HG03520 (cell line): ENCODE measurements at regions not wholly inside any gene's neighbourhood (a gene's known extent, or its start where the extent isn't known, plus 50 kb on each side); places are given as distances from the start of the nearest gene placed in this dataset.

Experiments used
- ATAC-seq: cut with Tn5 transposase; IDR thresholded peaks from one replicate; pipeline ENCODE4 v1.9.1; 2021; ENCODE audit warnings: mild to moderate bottlenecking, moderate library complexity; ENCODE audit not compliant: unreplicated experiment

DNA sequence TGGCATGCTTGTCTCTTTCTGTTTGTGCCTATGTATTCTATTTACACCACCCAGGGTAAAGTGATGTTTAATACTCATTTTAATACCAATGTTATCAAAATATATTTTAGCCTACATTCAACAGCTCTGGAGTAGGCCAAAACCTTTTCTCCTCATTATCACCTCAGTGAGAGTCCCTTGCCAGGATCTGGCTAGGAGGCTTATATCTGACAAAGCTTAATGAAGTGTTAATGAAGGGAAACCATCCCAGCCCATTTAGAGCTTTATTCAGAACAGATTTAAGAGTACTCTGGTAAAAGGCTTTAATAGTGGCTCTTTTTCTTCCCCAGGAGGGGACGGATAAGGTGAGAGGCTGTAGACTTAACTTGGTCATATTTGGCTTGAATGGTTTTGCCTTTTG is 137.6 kb downstream of the GRIN2B start:
- ATAC-seq, result no peak

DNA sequence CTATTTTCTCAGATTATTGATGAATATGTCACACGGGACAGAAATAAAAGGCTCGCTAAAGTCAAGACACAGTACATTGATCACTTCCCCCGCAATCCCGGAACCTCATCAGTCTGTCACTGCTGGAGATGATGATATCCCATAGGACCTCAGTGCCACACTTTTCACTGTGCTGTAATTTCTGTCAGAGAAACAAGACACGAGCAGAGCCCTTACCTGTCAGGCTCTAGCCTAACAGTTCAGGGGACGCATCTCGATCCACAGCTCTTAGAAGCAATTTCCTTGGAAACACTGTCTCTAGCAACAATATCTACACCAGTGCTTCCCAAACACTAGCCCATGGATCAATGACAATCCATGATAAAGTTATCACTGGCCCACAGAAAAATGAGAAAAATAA is 140.0 kb downstream of the GRIN2B start:
- ATAC-seq, result no peak

DNA sequence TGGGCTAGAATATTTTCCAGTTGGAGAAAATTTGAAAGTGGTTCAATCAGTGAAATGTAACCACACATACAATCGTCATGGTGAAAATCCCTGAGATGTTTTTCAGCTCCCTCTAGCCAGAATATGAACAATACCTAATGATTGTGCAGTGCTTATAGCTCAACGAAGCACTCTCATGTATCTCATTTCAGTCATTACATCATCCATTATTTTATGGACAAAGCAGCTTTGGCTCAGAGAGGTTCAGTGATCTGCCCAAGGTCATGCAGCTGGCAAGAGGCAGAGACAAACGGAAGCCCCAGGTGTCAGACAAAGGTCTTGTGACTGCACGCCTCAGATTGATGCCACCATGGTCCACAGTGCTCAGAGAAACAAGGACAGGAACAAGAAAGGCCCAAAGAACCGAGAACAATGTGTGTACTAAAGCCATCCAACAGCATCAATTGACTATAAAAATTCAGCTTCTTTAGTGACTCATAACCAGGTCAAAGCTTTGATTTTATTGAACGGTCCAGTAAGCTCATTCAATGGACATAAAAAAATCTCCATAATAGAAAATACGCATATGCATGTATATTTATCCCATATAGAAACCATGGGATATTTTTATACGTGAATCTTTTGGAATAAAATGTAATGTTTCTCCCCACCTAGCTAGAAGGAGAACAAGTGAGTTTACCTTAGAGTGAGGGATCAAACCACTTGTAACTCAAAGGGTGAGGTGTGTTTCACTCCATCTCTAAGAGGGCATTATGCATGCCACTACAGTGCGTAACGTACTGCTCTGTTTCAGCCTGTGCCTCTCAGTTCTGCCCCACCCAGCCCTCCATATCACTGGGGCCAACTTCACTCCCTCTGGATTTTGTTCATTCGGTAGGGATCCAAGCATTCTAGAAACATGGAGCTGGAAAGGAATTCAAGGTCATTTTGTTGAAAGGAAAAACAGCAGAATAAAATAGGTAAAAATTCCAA is 141.8 kb downstream of the GRIN2B start:
- ATAC-seq, result no peak

DNA sequence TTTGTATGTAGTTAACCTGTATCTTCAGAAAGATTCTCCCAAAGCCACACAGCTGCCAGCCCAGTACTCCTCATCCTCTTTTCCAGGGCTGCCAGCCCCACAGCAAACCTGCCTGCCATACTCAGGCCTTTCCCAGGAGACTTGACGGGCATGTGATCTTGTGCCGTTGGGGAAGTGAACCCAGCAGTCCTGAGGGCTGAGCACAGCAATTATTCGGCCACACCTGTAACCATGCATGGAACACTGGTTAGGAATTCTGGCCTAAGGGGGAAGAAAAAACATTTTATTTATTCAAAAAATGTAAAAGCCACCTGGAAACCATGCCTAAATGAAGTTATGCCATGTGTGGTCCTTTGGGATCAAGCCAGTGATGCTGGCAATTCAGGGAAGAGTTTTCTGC is 145.3 kb downstream of the GRIN2B start:
- ATAC-seq, result no peak

DNA sequence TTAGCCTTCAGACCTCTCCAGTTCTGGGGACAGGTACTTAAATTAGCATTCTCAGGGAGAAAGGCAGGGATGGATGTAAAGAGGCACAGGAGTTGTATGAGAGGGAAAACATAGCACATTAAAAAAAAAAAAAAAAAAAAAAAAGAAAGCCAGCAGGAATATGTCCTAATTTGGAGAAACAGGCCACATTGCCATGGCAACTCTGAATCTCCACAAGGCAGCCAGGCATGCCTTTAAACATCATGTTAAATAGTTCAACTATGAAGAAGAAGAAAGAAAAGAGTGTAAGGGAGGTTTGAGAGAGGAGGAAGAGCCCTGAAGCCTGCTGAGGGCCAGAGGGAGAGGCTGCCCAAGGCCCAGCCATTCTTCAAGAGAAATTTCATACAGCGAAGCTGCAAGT is 145.8 kb downstream of the GRIN2B start:
- no peak for ATAC-seq

DNA sequence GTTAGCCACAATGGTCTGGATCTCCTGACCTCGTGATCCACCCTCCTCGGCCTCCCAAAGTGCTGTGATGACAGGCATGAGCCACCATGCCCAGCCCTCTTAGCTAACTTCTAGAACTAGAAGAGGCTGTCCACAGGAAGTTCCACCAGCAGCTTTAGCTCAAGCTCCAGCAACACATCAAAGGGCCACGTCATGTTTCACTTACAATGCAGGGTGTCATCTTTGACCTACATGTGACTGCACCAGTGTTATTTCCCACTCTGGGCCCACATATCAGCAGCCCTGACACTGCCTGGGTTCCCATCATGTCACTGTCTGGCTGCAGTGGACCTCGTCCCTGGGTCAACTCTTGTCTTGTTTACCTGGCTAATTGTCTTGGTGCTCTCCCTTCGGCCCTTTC is 147.2 kb downstream of the GRIN2B start:
- no peak for ATAC-seq

DNA sequence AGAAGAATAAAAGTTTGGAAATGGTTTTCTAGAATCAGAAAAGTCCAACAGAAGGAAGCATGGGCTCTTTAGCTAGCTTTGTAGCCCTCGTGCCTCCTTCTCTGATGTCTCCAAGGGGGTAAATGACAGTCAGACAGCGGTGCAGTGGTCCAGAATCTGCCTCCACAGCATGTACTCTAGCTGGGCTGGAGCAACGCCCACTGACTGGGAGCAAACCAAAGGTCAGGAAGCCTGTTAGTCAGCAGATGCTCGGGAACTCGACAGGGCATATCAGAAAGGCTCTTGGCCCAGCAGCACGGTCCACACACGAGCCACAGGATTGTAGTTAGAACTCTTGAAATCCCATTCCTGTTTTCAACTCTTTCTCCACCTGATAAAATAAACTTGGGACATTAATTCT is 164.3 kb downstream of the GRIN2B start:
- no peak for ATAC-seq

DNA sequence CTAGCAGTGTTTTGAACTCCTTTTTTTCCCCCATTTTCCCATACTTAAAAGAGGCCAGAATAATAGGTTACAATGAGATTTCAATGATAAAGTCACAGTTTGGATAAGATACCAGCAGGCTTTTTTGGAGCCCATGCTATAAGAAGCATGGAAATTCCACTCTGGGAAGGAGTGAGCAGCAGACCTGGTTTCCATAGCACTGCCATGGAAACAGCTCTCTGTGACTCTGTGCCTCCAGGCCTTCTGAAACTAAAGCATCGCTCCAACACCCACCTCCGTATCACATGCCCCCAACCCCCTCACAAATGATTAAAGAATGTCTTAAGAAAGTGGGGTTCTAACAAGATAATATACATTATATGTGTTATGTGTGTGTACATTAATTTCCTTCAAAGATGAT is 165.0 kb downstream of the GRIN2B start:
- no peak for ATAC-seq

DNA sequence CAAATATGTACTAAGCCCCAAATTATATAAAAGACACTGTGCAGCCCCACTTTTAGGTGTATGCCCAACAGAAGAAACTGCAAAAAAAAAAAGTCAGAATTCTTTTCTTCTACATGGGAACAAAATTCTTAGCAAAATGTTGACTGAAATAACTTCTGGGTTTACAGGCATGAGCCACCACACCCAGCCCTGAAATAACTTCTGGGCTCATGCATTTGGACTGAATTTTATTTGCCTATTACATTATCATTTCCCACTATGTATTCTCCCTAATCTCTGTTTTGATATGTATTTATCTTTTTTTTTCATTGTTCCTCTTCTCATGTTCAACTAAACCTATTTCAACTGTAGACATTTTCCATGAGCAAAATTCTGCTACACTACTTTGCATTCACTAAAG is 169.2 kb downstream of the GRIN2B start:
- ATAC-seq, result no peak

DNA sequence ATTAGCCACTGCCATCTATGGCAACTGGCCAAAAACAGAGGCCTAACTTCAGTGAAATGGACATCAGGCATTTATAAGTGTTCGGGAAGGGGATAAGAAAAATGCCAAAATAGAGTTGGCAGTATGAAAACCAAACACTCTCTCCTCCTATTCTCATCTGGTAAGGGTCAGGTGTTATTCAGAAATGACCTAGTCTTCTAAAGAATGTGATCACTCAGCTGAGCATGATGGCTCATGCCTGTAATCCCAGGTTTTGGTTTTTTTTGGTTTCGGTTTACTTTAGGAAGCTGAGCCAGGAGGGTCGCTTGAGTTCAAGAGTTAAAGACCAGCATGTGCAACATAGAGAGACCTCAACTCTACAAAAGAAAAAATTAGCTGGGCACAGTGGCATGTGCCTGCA is 170.3 kb downstream of the GRIN2B start:
- no peak for ATAC-seq

DNA sequence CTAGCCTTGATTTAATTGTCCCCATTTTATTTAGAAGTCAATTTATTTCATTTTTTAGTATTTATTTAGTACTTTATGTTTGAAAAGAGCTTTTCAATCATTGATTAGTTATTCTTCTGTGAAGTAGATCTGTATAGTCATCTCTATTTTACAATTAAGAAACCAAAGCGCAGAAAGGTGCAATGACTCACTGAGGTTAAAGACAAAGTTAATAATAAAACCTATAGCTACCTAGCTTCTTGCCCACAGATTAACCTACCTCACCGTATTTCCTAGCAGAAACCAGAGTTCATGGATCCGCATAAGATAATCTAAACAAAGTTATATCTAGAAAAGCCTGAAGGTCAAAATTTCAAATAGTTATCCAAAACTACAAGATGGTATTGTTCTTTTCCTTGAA is 176.4 kb downstream of the GRIN2B start:
- no peak for ATAC-seq

DNA sequence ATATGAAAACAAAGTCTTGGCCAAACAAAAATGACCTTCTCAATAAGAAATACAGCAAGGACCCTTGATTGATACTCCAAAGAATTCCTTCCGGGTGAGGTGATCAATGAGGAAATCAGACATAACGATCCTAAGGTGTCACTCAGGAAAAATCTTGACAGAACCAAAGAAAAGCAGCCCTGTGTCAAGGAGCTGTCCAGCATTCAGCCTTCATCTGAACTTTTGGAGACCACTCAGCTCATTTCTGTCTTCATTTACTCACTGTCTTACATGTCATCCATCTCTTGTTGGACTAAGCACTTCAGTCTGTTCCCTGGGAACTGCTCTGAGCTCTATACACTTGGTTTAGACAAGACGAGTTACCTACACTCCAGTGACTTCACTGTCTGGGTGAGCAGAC is 179.9 kb downstream of the GRIN2B start:
- no peak for ATAC-seq

DNA sequence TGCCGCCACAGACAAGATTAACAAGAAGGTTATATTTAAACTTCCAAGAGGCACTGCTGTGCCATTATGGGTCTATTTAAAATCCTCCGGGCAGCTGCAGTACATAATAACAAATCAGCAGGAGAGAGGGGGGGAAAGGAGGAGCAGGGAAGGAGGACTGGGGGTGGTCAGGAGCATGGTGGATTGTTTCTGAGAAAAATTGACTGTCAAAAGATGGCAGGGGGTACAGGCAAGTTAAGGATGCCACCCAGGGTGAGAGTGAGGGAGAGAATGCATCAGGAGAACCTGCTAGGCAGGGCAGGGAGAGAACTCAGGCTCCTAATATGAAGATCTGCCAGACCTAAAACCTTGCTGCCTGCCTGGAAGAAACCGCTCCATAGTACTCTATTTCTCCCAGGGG is 181.8 kb downstream of the GRIN2B start:
- no peak for ATAC-seq

DNA sequence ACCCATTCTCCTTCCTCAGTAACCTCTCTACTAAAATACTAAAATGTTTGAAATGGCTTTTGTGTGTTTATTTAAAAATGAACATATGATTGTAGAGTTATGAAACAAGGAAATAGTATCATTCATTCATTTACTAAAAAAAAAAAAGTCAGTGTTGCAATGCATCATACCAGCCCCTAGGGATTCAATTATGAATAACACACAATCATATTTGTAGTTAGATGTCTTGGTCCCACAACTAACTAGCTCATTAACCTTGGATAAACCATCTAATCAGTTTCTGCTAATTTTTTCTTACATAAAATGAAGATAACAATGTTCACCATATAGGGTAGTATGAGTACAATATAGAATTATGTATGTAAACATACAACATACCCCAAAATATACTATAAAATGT is 183.2 kb downstream of the GRIN2B start:
- ATAC-seq, result no peak

DNA sequence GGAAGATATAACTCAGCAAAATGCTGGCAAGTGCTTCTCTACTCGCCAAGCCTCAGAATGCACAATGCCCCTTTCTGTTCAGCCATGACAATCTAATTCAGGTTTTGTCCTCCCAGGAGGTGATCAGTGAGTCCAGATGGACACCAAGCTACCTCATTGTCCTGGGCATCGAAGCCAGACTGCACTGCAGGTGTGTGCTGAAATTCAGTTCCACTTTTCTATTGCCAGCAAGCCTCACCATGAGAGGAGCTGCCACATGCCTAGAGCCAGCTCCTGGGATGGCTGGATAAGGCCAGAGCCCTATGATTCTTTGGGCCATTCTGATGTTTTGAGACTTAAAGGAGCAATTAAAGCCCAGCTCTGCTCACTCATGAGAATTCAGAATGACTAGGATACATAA is 186.7 kb downstream of the GRIN2B start:
- no peak for ATAC-seq

DNA sequence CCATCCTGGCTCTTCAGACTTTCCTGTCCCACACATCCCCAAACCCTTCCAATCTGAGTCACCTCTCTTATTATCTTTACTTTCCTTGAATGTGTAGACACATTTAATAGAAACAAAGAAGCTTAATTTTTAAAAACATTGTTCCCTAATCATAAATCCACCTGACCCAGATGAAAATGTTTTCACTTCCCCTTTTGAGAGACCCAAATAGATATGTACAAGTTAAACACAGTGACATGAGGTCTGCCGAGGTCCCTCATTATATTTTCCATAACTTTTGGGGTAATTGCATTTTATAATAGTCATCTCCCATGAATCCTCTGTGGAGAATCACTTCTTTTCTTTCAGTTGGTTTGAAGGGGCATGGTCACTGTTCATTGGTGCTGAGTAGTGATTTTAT is 191.1 kb downstream of the GRIN2B start:
- ATAC-seq, result no peak

DNA sequence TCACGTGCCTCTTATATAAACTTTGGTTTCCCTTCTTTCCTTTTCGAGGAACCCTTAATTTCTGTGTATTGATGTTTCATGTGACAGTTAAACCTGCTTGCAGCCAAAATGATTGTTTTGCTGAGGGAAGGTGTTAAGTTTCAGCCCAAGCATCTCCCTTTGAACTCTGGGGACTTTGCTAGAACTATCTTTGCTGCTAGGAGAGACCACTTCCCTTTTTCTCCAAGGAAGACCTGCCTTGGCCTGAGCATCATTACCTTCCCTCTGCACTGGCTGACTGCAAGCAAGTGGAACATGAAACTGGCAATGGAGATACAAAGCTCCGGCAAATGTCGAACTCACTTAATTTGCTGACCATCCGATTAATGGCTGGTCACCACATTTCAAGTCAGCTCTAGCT is 192.8 kb downstream of the GRIN2B start:
- ATAC-seq, result no peak

DNA sequence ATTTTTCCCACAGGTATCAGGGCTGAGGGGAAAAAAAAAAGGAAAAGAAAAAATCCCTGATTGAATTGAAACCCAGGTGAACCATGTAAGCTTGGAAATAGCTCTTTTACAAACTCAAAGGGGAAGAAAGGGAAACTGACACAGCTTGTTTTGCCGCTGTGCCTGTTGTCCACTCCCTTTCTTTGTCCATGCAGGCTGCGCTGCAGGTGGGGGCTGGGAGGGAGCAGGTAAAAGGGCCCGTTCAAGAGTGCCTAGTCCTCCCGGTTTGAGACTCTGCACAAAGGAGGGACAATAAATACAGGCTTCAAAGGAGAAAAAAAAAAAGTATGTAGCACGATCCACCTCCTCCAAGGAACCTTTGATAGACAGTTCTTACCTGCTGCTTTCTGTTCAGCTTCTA is 194.8 kb downstream of the GRIN2B start:
- no peak for ATAC-seq

DNA sequence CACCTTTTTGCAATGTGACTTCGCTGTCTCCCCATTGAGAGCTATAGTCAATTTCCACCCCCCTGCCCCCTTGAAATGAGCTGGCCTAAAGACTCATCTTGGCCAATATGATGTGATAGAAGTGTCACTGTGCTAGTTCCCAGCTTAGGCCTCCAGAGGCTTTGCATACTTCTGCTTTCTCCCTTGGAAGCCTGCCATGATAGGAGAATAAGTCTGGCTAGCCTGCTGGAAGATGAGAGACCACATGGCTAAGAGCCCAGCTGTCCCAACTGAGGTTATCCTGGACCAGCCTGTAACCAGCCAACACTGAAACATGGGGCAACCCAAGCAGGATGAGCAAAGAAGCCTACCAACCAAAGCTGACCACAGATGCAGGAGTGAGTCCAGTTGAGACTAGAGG is 196.9 kb downstream of the GRIN2B start:
- no peak for ATAC-seq

DNA sequence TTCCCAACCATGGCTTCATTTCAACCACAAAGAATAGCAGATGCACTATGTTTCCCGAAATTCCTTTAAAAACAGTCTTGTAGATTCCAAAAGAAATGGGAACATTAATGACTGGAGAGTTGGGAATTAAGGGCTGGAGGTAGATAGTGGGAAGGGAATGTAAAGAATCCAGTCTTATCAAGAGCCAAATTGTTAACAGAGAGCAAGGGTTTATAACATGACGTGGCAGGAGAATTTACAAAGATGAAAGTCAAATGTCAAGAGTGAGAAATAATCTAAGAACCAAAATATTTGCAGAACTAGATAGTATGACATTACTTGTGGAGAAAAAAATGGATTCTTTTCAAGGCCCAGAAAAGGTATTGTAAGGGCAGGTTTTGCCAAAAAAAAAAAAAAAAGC is 200.9 kb downstream of the GRIN2B start:
- ATAC-seq, result no peak

DNA sequence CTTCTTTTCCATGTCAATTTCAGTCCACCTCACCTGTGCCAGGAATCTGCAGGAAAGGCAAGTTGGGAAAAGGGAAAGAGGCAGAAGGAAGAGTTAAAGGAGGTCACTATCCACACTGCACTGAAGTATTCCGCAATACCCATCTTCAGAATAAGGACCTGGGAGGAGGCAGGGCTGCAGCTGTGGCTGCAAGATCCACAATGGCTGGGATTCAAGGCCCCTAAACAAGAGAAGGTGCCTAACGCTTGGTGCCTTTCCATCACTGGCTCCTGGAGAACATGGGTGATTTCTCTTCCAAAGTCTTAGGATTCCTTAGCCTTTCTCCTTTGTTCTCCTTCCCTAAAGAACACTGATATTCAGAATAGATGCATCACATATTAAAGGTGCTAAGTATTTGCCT is 204.0 kb downstream of the GRIN2B start:
- no peak for ATAC-seq

DNA sequence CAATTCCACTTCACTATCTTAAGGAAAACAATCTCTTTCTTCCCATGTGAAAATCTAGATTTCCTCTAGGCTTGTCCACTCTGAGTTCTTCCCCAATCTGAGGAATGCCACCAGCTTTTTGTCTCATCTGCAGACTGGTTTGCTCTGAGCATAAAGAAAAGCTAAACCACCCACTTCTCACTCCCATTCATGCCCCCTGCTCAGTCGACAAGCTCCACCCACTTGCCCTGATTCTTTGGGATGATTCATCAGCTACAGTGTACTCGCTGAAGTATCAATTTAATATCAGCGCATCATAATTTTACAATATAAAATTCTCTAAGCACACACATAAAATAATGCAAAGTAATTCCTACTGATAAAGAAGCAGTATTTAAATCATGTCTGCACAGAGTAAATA is 209.1 kb downstream of the GRIN2B start:
- no peak for ATAC-seq

DNA sequence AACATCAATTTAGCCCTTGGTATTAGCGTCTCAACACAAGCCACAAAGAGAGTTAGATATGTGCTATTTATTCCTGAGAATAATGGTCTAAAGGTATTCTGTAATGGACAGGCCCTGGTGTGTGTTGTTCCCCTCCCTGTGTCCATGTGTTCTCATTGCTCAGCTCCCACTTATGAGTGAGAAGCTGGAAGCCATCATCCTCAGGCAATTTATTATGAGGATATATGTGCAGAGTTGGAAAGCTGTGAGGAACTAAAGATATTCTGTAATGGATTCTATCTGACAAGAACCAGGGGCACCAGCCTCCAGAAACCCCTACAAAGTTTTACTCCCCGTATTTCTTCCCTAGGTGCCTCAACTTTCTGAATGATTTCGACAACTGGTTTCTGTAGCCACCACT is 210.8 kb downstream of the GRIN2B start:
- no peak for ATAC-seq
